Body of pancreas (tissue), 4 donors: ENCODE measurements at regions not wholly inside any gene's neighbourhood (a gene's known extent, or its start where the extent isn't known, plus 50 kb on each side); places are given as distances from the start of the nearest gene placed in this dataset.

Source experiments
- ATAC-seq: fragments of 150-250 bp; one replicate; pipeline ENCODE4 v1.9.1; 2016
- DNase-seq, 4 donors: peaks; one replicate each; pipeline ENCODE4 v3.0.0-alpha.2; 2019
- H3K27ac ChIP-seq, 4 donors: fragments of 200-600 bp; sonication (generic); 1 replicate in 3 of 4; 2 replicates in 1 of 4; pipeline versions ENCODE4 v1.5.1 to v1.6.1; 2016 to 2019; ENCODE audit warnings: mild to moderate bottlenecking in 1 of 4, mixed read lengths in 1 of 4, moderate library complexity in 1 of 4
- H3K27me3 ChIP-seq, 2 donors: fragments of 200-600 bp; sonication (generic); one replicate each; pipeline ENCODE4 v1.6.0; 2016; ENCODE audit warnings: mild to moderate bottlenecking in 1 of 2
- H3K36me3 ChIP-seq, 2 donors: fragments of 200-600 bp; sonication (generic); replicated peaks in 1 of 2; 2 replicates each; pipeline ENCODE4 v1.5.1; 2016; ENCODE audit warnings: low read depth in 2 of 2; ENCODE audit not compliant: insufficient read depth in 1 of 2
- H3K4me1 ChIP-seq: fragments of 200-600 bp; sonication (generic); one replicate; pipeline ENCODE4 v1.6.0; 2016
- H3K4me3 ChIP-seq, 2 donors: fragments of 200-600 bp; sonication (generic); 1 replicate in 1 of 2; 2 replicates in 1 of 2; pipeline ENCODE4 v1.5.1; 2016 to 2019
- H3K9me3 ChIP-seq, 3 donors: fragments of 200-600 bp; sonication (generic); 1 replicate in 2 of 3; 2 replicates in 1 of 3; pipeline ENCODE4 v1.5.1; 2016
- CTCF ChIP-seq, 7 experiments: fragments of 450-650 bp in 4 of 7; fragments of 200-600 bp in 3 of 7; sonication (generic) in 3 of 7; IDR thresholded peaks; one replicate each; pipeline ENCODE4 v1.5.1; 2016 to 2019; ENCODE audit warnings: antibody characterized with exemption in 7 of 7
- POLR2A ChIP-seq, 3 donors: fragments of 450-650 bp; IDR thresholded peaks; one replicate each; pipeline ENCODE4 v1.6.1; 2016; ENCODE audit warnings: antibody characterized with exemption in 3 of 3, mild to moderate bottlenecking in 2 of 3
- WGBS, 2 donors: methylation state at CpG; one replicate each; pipeline ENCODE4 v1.1.5; 2017; 5-methylcytosine and 5-hydroxymethylcytosine counted together
- intact Hi-C: fragments of 100-400 bp; cut with DNase I; formaldehyde crosslinking; loops from one replicate; pipeline ENCODE4 v1.15.1; 2023

- H3K27ac ChIP-seq: no peak overlapping the region
- intact Hi-C loops: no loop called here
- no peaks in the 10 kb centered on the region for H3K9me3 ChIP-seq
- H3K4me1 ChIP-seq: no peaks in the 10 kb centered on the region
- H3K27me3 ChIP-seq: no peaks in the 10 kb centered on the region
- no peak for ATAC-seq
- TF ChIP-seq CTCF (IDR thresholded peaks at IDR 0.05) (no peak), POLR2A (IDR thresholded peaks at IDR 0.05) (no peak)
- no peak for DNase-seq
- no peak overlapping the region for H3K4me3 ChIP-seq
- WGBS, 2 donors: 75 to 82% methylated on average over 5 of the region's 5 CpGs
- H3K36me3 ChIP-seq: no peaks in the 10 kb centered on the region
Observed at GRCh38 chr2:137826373-137827372, 137.6 kb upstream of the HNMT start.

GRCh38 chr2:137828624-137829023 lies 135.6 kb upstream of the HNMT start:
- TF ChIP-seq CTCF (IDR thresholded peaks at IDR 0.05) (no peak), POLR2A (IDR thresholded peaks at IDR 0.05) (no peak)
- ATAC-seq (no peak), DNase-seq (no peak)
- Histone ChIP-seq H3K27ac (no peak overlapping the region), H3K36me3 (no peaks in the 10 kb centered on the region), H3K9me3 (no peaks in the 10 kb centered on the region), H3K4me1 (no peaks in the 10 kb centered on the region), H3K4me3 (no peak overlapping the region), H3K27me3 (no peaks in the 10 kb centered on the region)
- intact Hi-C loops: no loop called here
- 59 to 63% methylated on average over 3 of the region's 3 CpGs for WGBS, 2 donors

GRCh38 chr2:137829251-137829650 lies 135.0 kb upstream of the HNMT start:
- TF ChIP-seq POLR2A (IDR thresholded peaks at IDR 0.05) (no peak), CTCF (IDR thresholded peaks at IDR 0.05) (no peak)
- no peaks in the 10 kb centered on the region for H3K9me3 ChIP-seq
- WGBS, 2 donors: 51 to 61% methylated on average over 2 of the region's 2 CpGs
- no peak overlapping the region for H3K27ac ChIP-seq
- no peaks in the 10 kb centered on the region for H3K27me3 ChIP-seq
- H3K4me1 ChIP-seq: no peaks in the 10 kb centered on the region
- DNase-seq (no peak), ATAC-seq (no peak)
- H3K36me3 ChIP-seq: no peaks in the 10 kb centered on the region
- intact Hi-C loops: no loop called here
- H3K4me3 ChIP-seq: no peak overlapping the region

DNA sequence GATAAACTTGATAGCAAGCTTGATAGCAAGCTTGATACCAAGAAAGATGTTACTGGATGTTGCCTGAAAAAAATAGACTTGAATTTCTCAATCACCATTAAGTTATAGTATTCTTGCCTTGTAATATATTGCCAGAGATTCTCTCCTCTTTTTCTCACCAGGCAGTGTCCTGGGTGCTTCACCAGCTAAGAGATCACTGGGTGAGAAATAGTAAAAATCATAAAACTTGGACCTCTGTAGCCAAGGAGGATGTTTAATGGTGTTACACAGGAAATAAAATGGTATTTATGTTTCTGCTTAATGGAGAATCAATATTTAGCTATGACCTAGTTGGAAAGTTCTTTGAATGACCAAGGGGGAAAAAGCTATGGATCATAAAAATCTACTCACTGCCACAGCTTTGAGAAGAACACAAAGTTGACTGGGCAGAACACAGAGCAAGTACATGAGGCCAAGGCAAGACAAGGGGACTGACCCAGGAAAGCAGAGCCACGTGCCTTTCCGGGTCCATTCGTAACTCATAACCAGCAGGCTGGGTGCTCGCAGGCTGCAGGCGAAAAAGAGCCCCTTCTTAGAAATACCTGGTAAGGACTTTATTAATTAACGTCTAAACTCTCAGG lies 129.4 kb upstream of the HNMT start:
- ATAC-seq: no peak
- no peaks in the 10 kb centered on the region for H3K36me3 ChIP-seq
- 51 to 58% methylated on average over 6 of the region's 6 CpGs for WGBS, 2 donors
- TF ChIP-seq POLR2A (IDR thresholded peaks at IDR 0.05) (no peak), CTCF (IDR thresholded peaks at IDR 0.05) (no peak)
- no peaks in the 10 kb centered on the region for H3K4me1 ChIP-seq
- DNase-seq: no peak
- H3K27ac ChIP-seq: no peak overlapping the region
- intact Hi-C loops: loop anchor here (10.0 kb wide), 1 partner anchor 1410 kb away; no protein-coding TSS in a partner anchor
- no peak overlapping the region for H3K4me3 ChIP-seq
- no peaks in the 10 kb centered on the region for H3K9me3 ChIP-seq
- H3K27me3 ChIP-seq: no peaks in the 10 kb centered on the region
